A549 (cell line): ENCODE measurements at regions not wholly inside any gene's neighbourhood (a gene's known extent, or its start where the extent isn't known, plus 50 kb on each side); places are given as distances from the start of the nearest gene placed in this dataset.

Source experiments
- ATAC-seq, 2 experiments: fragments of 200-7000 bp in 1 of 2; fragments of >200 bp in 1 of 2; cut with Nextera tagmentation in 1 of 2; cut with Tn5 transposase in 1 of 2; 3 replicates each; pipeline versions ENCODE4 v1.8.0 to v1.9.1; 2018 to 2020; ENCODE audit warnings: mild to moderate bottlenecking in 1 of 2, moderate library complexity in 1 of 2
- CTCF ChIA-PET: fragments of 300-600 bp; sonication (Branson Sonifier 250); formaldehyde crosslinking; extraction: SDS; loops from one replicate; lab custom pipeline; 2021; ENCODE audit warnings: antibody characterized with exemption, inconsistent platforms; lab: Yijun Ruan, JAX
- POLR2A ChIA-PET: fragments of 350-600 bp; formaldehyde crosslinking; extraction: SDS; loops from one replicate; lab custom pipeline; 2021; ENCODE audit warnings: antibody characterized with exemption, inconsistent platforms; lab: Yijun Ruan, JAX
- DNase-seq, 2 experiments: peaks; one replicate each; pipeline versions ENCODE4 v3.0.0 to v3.0.0-alpha.2; 2011 to 2016; ENCODE audit warnings: low read depth in 1 of 2, low spot score in 1 of 2
- FAIRE-seq: peaks from 2 replicates; lab custom pipeline; 2011; peaks lifted over from hg19 to GRCh38; lab: Jason Lieb, UNC
- H3K27ac ChIP-seq, 2 experiments: fragments of >200 bp; sonication (Bioruptor Twin); formaldehyde crosslinking; 3 replicates each; pipeline ENCODE4 v1.5.1; 2016 to 2017
- H3K4me1 ChIP-seq: fragments of >200 bp; sonication (Bioruptor Twin); formaldehyde crosslinking; 3 replicates; pipeline ENCODE4 v1.6.1; 2016
- H3K4me2 ChIP-seq: fragments of >200 bp; sonication (Bioruptor Twin); formaldehyde crosslinking; 3 replicates; pipeline ENCODE4 v1.6.1; 2016
- H3K4me3 ChIP-seq: fragments of >200 bp; sonication (Bioruptor Twin); formaldehyde crosslinking; 3 replicates; pipeline ENCODE4 v1.5.1; 2016
- H3K9me3 ChIP-seq: fragments of >200 bp; sonication (Bioruptor Twin); formaldehyde crosslinking; 3 replicates; pipeline ENCODE4 v1.6.1; 2016
- BHLHE40 ChIP-seq: IDR thresholded peaks from 2 replicates; pipeline ENCODE4 v1.6.1; 2012; ENCODE audit warnings: low read depth, low read length, inconsistent platforms
- CEBPB ChIP-seq, 2 experiments: fragments of >200 bp in 1 of 2; sonication (Bioruptor Twin) in 1 of 2; formaldehyde crosslinking in 1 of 2; IDR thresholded peaks; 2 replicates each; pipeline ENCODE4 v1.6.1; 2012 to 2016
- EP300 ChIP-seq, 2 experiments: fragments of >200 bp; sonication (Bioruptor Twin); formaldehyde crosslinking; IDR thresholded peaks; 2 replicates in 1 of 2; 3 replicates in 1 of 2; pipeline ENCODE4 v1.6.1; 2016 to 2017
- FOSB ChIP-seq: fragments of 250-450 bp; sonication (Bioruptor Pico); IDR thresholded peaks from 2 replicates; pipeline ENCODE4 v1.5.0; 2020; ENCODE audit warnings: mild to moderate bottlenecking, moderate library complexity
- HDAC2 ChIP-seq: fragments of 200-600 bp; sonication (generic); IDR thresholded peaks from 2 replicates; pipeline ENCODE4 v1.6.1; 2016
- HOXB5 ChIP-seq: fragments of 250-450 bp; sonication (Bioruptor Pico); IDR thresholded peaks from 2 replicates; pipeline ENCODE4 v1.5.0; 2020; ENCODE audit warnings: mild to moderate bottlenecking, moderate library complexity
- MYC ChIP-seq: IDR thresholded peaks from 2 replicates; pipeline ENCODE4 v1.6.1; 2012; ENCODE audit warnings: mild to moderate bottlenecking, inconsistent platforms, low read length, improper control_type of control experiment, borderline replicate concordance
- NFE2L2 ChIP-seq: fragments of 150-350 bp; conservative IDR thresholded peaks from 2 replicates; pipeline ENCODE4 v1.6.1; 2014; ENCODE audit warnings: low read length
- PHF8 ChIP-seq: fragments of 200-600 bp; sonication (generic); IDR thresholded peaks from 2 replicates; pipeline ENCODE4 v1.6.1; 2016; ENCODE audit warnings: low read depth, mild to moderate bottlenecking, antibody characterized with exemption, moderate library complexity, borderline replicate concordance
- POLR2AphosphoS2 ChIP-seq: conservative IDR thresholded peaks from 2 replicates; pipeline ENCODE4 v1.6.1; 2012; ENCODE audit warnings: low read length, improper control_type of control experiment, inconsistent platforms
- RAD21 ChIP-seq, 2 experiments: fragments of >200 bp in 1 of 2; sonication (Bioruptor Twin) in 1 of 2; formaldehyde crosslinking in 1 of 2; IDR thresholded peaks in 1 of 2; conservative IDR thresholded peaks in 1 of 2; 2 replicates in 1 of 2; 3 replicates in 1 of 2; pipeline ENCODE4 v1.6.1; 2012 to 2018; ENCODE audit warnings: inconsistent platforms in 1 of 2
- RCOR1 ChIP-seq: fragments of 150-350 bp; IDR thresholded peaks from 2 replicates; pipeline ENCODE4 v1.6.1; 2014; ENCODE audit warnings: antibody characterized with exemption, low read length, low read depth
- RFX5 ChIP-seq: fragments of 450-650 bp; IDR thresholded peaks from 2 replicates; pipeline ENCODE4 v1.7.1; 2014; ENCODE audit warnings: antibody characterized with exemption, mild to moderate bottlenecking, moderate library complexity
- WGBS: methylation state at CpG from one replicate; pipeline ENCODE4 v1.1.6; 2017; ENCODE audit errors: missing lambda C conversion rate; 5-methylcytosine and 5-hydroxymethylcytosine counted together
- TF ChIP-seq, protein P1 (sequence below): IDR thresholded peaks from 2 replicates; pipeline ENCODE4 v1.6.1; 2012
- TF ChIP-seq, protein P2 (sequence below): fragments of >200 bp; sonication (Bioruptor Twin); formaldehyde crosslinking; IDR thresholded peaks from 2 replicates; pipeline ENCODE4 v1.6.1; 2016
- TF ChIP-seq, protein P3 (sequence below): fragments of 250-450 bp; sonication (Bioruptor Pico); IDR thresholded peaks from 2 replicates; pipeline ENCODE4 v1.5.0; 2020; ENCODE audit warnings: low read depth, mild to moderate bottlenecking, moderate library complexity
- TF ChIP-seq, protein P4 (sequence below): fragments of 450-650 bp; IDR thresholded peaks from 2 replicates; pipeline ENCODE4 v1.6.1; 2014; ENCODE audit warnings: antibody characterized with exemption

DNA sequence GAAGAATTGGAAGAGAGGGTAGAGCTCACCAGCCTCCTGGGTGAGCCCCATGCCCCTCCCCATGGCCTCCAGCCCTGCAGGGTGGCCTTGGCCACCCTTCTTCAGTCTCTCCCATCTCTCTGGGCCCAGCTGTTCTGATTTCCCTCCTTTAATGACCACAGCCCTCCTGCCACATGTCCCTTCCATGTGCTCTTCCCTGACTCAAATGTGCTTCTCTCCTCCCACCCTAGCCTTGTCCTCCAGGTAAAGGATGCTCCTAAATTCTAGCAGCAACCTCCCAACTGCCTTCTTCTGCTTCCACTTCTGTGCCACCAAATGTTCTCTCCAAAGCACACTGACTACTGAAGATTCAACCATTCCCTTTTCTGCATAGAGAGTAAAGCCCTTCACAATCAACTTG, 83.0 kb downstream of the ADRA2C start (continued):
- TF ChIP-seq PHF8 (no peak), HDAC2 (no peak), POLR2AphosphoS2 (no peak)
- TF ChIP-seq, all 56 proteins: peak for 0

DNA sequence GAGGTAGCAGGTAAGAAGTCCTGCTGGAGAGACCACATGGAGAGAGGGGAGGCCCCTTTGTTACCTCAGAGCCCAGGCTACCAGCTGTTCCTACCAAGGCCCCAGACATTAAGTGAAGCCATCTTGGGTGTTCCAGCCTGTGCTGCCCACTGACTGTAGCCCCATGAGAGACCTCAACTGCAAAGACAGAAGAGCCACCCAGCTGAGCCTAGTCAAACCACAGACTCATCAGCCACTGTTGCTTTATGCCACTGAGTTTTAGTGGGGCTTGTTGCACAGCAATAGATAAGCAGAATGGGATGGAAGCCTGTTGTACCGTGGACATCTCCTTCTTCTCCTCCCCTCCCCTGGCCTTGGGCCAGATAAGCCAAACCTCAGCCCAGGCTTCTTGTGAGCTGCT, 83.9 kb downstream of the ADRA2C start:
- DNase-seq (no peak), FAIRE-seq (no peak), ATAC-seq (no peak)
- H3K4me2 ChIP-seq, result no peak overlapping the region
- POLR2A ChIA-PET, result no interaction called here
- WGBS, result 40% methylated on average over 1 of the region's 1 CpG
- H3K9me3 ChIP-seq, result no peaks in the 10 kb centered on the region
- no peaks in the 10 kb centered on the region for H3K4me1 ChIP-seq
- H3K4me3 ChIP-seq, result no peak overlapping the region
- no peak for TF ChIP-seq EP300 (IDR thresholded peaks at IDR 0.05)
- CTCF ChIA-PET, result interaction anchor here (2.6 kb wide), 1 partner anchor 31 kb away, joined by 8 read pairs; no protein-coding TSS in a partner anchor
- no peak overlapping the region for H3K27ac ChIP-seq

DNA sequence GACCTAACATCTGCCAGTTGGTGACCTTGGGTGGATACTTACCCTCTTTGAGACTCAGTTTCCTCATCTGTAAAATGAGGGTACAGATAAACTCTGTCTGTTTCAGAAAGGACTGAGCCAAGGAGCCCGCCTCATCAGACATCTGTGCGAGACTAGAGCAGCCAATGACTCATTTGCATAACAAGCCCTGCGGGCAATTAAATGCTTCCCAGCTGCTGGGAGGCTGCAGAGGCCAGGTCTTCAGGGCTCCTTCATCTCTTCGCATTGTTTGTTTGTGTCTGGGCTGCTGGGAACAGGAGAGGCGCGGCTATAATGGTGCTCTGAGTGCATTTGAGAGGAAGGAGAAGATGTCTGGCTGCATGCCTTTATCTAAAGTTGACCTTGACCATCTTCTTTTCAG, 85.0 kb downstream of the ADRA2C start:
- TF ChIP-seq HDAC2 (no peak), HOXB5 (CRISPR knock-in tag) (no peak), RAD21 (conservative IDR thresholded peaks at IDR 0.05 in 1 of 2, IDR thresholded peaks at IDR 0.05 in 1 of 2) (no peak), MYC (no peak), RCOR1 (no peak), BHLHE40 (no peak), CEBPB (IDR thresholded peaks at IDR 0.05) (no peak), NFE2L2 (no peak), RFX5 (no peak)
- TF ChIP-seq, protein P1, sequence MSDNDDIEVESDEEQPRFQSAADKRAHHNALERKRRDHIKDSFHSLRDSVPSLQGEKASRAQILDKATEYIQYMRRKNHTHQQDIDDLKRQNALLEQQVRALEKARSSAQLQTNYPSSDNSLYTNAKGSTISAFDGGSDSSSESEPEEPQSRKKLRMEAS, result no peak
- TF ChIP-seq, protein P2, sequence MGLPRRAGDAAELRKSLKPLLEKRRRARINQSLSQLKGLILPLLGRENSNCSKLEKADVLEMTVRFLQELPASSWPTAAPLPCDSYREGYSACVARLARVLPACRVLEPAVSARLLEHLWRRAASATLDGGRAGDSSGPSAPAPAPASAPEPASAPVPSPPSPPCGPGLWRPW, result no peak
- POLR2A ChIA-PET, result no interaction called here
- CTCF ChIA-PET, result interaction anchor here (2.6 kb wide), 1 partner anchor 30 kb away, joined by 8 read pairs; no protein-coding TSS in a partner anchor
- DNase-seq, result no peak
- H3K27ac ChIP-seq, result no peak overlapping the region
- no peak for ATAC-seq
- H3K4me3 ChIP-seq, result no peak overlapping the region
- no peaks in the 10 kb centered on the region for H3K4me1 ChIP-seq
- H3K4me2 ChIP-seq, result no peak overlapping the region
- H3K9me3 ChIP-seq, result no peaks in the 10 kb centered on the region
- no peak for FAIRE-seq
- WGBS, result 29% methylated on average over 6 of the region's 6 CpGs

DNA sequence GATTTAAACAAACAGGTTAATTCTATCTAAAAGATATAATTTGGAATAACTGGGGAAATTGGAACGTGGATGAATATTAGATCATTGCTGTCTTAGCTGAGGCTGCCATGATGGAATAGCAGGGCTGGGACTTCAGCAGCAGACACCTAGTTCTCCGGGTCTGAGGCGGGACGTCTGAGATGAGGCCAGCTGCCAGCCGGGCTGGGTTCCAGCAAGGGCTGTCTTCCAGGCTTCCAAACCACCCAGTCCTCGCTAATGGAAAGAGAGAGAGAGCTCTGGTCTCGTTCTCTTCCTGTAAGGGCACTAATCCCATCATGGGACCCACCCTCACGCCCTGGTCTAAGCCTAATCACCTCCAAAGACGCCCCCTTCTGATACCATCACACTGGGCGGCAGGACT, 85.7 kb downstream of the ADRA2C start:
- TF ChIP-seq, protein P2, result no peak
- TF ChIP-seq, all 56 proteins: peak for 0
- no peak overlapping the region for H3K4me3 ChIP-seq
- POLR2A ChIA-PET, result no interaction called here
- ATAC-seq (no peak), DNase-seq (no peak), FAIRE-seq (no peak)
- H3K27ac ChIP-seq, result no peak overlapping the region
- 7% methylated on average over 8 of the region's 10 CpGs for WGBS
- CTCF ChIA-PET, result no interaction called here
- H3K4me2 ChIP-seq, result no peak overlapping the region
- no peaks in the 10 kb centered on the region for H3K4me1 ChIP-seq
- no peaks in the 10 kb centered on the region for H3K9me3 ChIP-seq

DNA sequence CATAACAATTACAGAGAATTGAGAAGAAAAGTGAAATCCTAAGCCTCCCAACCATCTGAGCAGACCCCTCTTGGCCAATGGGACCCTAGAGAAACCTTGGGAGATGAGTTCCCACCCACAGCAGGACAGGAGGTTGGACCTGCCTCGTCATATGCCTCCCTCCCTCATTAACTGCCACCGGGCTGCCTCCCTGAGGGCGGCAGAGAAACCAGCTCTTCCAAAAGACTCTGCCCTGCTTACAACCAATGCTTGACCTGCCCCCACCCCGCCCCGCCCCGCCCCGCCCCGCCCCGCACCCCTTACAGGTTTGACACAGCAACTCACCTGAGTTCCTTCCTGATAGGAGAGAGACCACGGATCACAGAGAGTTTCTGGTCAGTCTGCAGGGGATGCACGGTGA, 86.1 kb downstream of the ADRA2C start:
- DNase-seq (no peak), FAIRE-seq (no peak), ATAC-seq (no peak)
- TF ChIP-seq RAD21 (conservative IDR thresholded peaks at IDR 0.05 in 1 of 2, IDR thresholded peaks at IDR 0.05 in 1 of 2) (no peak), FOSB (CRISPR knock-in tag) (no peak), EP300 (IDR thresholded peaks at IDR 0.05) (no peak), PHF8 (no peak)
- TF ChIP-seq, protein P3, sequence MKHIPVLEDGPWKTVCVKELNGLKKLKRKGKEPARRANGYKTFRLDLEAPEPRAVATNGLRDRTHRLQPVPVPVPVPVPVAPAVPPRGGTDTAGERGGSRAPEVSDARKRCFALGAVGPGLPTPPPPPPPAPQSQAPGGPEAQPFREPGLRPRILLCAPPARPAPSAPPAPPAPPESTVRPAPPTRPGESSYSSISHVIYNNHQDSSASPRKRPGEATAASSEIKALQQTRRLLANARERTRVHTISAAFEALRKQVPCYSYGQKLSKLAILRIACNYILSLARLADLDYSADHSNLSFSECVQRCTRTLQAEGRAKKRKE, result no peak
- TF ChIP-seq, protein P4, sequence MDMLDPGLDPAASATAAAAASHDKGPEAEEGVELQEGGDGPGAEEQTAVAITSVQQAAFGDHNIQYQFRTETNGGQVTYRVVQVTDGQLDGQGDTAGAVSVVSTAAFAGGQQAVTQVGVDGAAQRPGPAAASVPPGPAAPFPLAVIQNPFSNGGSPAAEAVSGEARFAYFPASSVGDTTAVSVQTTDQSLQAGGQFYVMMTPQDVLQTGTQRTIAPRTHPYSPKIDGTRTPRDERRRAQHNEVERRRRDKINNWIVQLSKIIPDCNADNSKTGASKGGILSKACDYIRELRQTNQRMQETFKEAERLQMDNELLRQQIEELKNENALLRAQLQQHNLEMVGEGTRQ, result no peak
- ChIA-PET POLR2A (no interaction called here), CTCF (no interaction called here)
- whole genome bisulfite sequencing, result 56% methylated on average over 4 of the region's 11 CpGs
- Histone ChIP-seq H3K4me3 (no peak overlapping the region), H3K4me1 (no peaks in the 10 kb centered on the region), H3K9me3 (no peaks in the 10 kb centered on the region), H3K27ac (no peak overlapping the region), H3K4me2 (no peak overlapping the region)
